H9 (cell line): ENCODE measurements at regions not wholly inside any gene's neighbourhood (a gene's known extent, or its start where the extent isn't known, plus 50 kb on each side); places are given as distances from the start of the nearest gene placed in this dataset.

Experiments
- DNase-seq: peaks from one replicate; pipeline ENCODE4 v3.0.0-alpha.2; 2017
- H2AFZ ChIP-seq: one replicate; pipeline ENCODE4 v1.6.1; 2013; ENCODE audit warnings: mild to moderate bottlenecking, low read length, control low read depth, moderate library complexity
- H2AK5ac ChIP-seq: 2 replicates; pipeline ENCODE4 v1.6.1; 2013; ENCODE audit warnings: low read length, control low read depth, mixed read lengths; ENCODE audit not compliant: insufficient read length
- H2BK120ac ChIP-seq: one replicate; pipeline ENCODE4 v1.6.1; 2013; ENCODE audit warnings: low read depth, mild to moderate bottlenecking, low read length, control low read depth, inconsistent platforms; ENCODE audit not compliant: poor library complexity, severe bottlenecking
- H2BK12ac ChIP-seq: 2 replicates; pipeline ENCODE4 v1.6.1; 2013; ENCODE audit warnings: low read length, control low read depth, mixed read lengths, low read depth; ENCODE audit not compliant: insufficient read length
- H2BK15ac ChIP-seq: 2 replicates; pipeline ENCODE4 v1.6.1; 2013; ENCODE audit warnings: low read depth, low read length, control low read depth
- H2BK20ac ChIP-seq: one replicate; pipeline ENCODE4 v1.6.1; 2013; ENCODE audit warnings: low read depth, mild to moderate bottlenecking, low read length, control low read depth, inconsistent platforms; ENCODE audit not compliant: poor library complexity, severe bottlenecking
- H2BK5ac ChIP-seq: 2 replicates; pipeline ENCODE4 v1.6.1; 2013; ENCODE audit warnings: low read length, control low read depth, mixed read lengths; ENCODE audit not compliant: insufficient read length
- H3K14ac ChIP-seq: 2 replicates; pipeline ENCODE4 v1.6.1; 2013; ENCODE audit warnings: low read length, control low read depth; ENCODE audit not compliant: insufficient read depth
- H3K18ac ChIP-seq: 2 replicates; pipeline ENCODE4 v1.6.1; 2013; ENCODE audit warnings: low read depth, mild to moderate bottlenecking, mixed read lengths, low read length, control low read depth; ENCODE audit not compliant: insufficient read length
- H3K23ac ChIP-seq: 2 replicates; pipeline ENCODE4 v1.6.1; 2013; ENCODE audit warnings: low read length, control low read depth, mixed read lengths, low read depth; ENCODE audit not compliant: insufficient read length
- H3K23me2 ChIP-seq: 2 replicates; pipeline ENCODE4 v1.6.1; 2013; ENCODE audit warnings: low read depth, mild to moderate bottlenecking, mixed read lengths, low read length, control low read depth; ENCODE audit not compliant: insufficient read length, poor library complexity, severe bottlenecking
- H3K27ac ChIP-seq: 2 replicates; pipeline ENCODE4 v1.5.1; 2013; ENCODE audit warnings: low read length, control low read depth, mixed read lengths, low read depth; ENCODE audit not compliant: insufficient read length
- H3K27me3 ChIP-seq: 2 replicates; pipeline ENCODE4 v1.6.1; 2013; ENCODE audit warnings: low read length, control low read depth, inconsistent platforms; ENCODE audit not compliant: insufficient read depth
- H3K4ac ChIP-seq: 2 replicates; pipeline ENCODE4 v1.6.1; 2013; ENCODE audit warnings: low read depth, mild to moderate bottlenecking, control low read depth, inconsistent platforms, low read length, moderate library complexity
- H3K4me1 ChIP-seq: 2 replicates; pipeline ENCODE4 v1.6.1; 2013; ENCODE audit warnings: low read length, control low read depth, inconsistent platforms; ENCODE audit not compliant: insufficient read depth
- H3K4me2 ChIP-seq: 2 replicates; pipeline ENCODE4 v1.6.1; 2013; ENCODE audit warnings: low read length, control low read depth, mixed read lengths; ENCODE audit not compliant: insufficient read length, insufficient read depth
- H3K56ac ChIP-seq: 2 replicates; pipeline ENCODE4 v1.6.1; 2013; ENCODE audit warnings: low read depth, mild to moderate bottlenecking, mixed read lengths, low read length, control low read depth; ENCODE audit not compliant: insufficient read length
- H3K79me1 ChIP-seq: 2 replicates; pipeline ENCODE4 v1.6.1; 2013; ENCODE audit warnings: low read depth, mild to moderate bottlenecking, moderate library complexity, low read length, control low read depth, inconsistent platforms; ENCODE audit not compliant: insufficient read depth, poor library complexity, severe bottlenecking
- H3K79me2 ChIP-seq: 2 replicates; pipeline ENCODE4 v1.6.1; 2013; ENCODE audit warnings: low read length, control low read depth, inconsistent platforms; ENCODE audit not compliant: insufficient read depth
- H3K9ac ChIP-seq: 2 replicates; pipeline ENCODE4 v1.6.1; 2013; ENCODE audit warnings: low read length, control low read depth, mixed read lengths; ENCODE audit not compliant: insufficient read length; ENCODE audit errors: extremely low read depth
- H3K9me3 ChIP-seq: one replicate; pipeline ENCODE4 v1.6.1; 2013; ENCODE audit warnings: low read depth, low read length, inconsistent platforms; ENCODE audit not compliant: control insufficient read depth
- H3T11ph ChIP-seq: one replicate; pipeline ENCODE4 v1.6.1; 2013; ENCODE audit warnings: mild to moderate bottlenecking, low read length, control low read depth, inconsistent platforms
- H4K20me1 ChIP-seq: one replicate; pipeline ENCODE4 v1.6.1; 2013; ENCODE audit not compliant: control insufficient read depth, insufficient read length, insufficient read depth
- H4K5ac ChIP-seq: 2 replicates; pipeline ENCODE4 v1.6.1; 2013; ENCODE audit warnings: low read depth, mild to moderate bottlenecking, mixed read lengths, low read length, control low read depth; ENCODE audit not compliant: insufficient read length
- H4K8ac ChIP-seq: replicated peaks from 2 replicates; pipeline ENCODE4 v1.6.1; 2013; ENCODE audit warnings: low read length, control low read depth, mixed read lengths, low read depth; ENCODE audit not compliant: insufficient read length
- H4K91ac ChIP-seq: 2 replicates; pipeline ENCODE4 v1.6.1; 2013; ENCODE audit warnings: low read depth, mild to moderate bottlenecking, moderate library complexity, mixed read lengths, low read length, control low read depth; ENCODE audit not compliant: insufficient read length
- H3K27ac Mint-ChIP-seq, 3 experiments: 2 replicates in 2 of 3; 3 replicates in 1 of 3; pipeline ENCODE4 v1.8.0; 2020 to 2021; ENCODE audit warnings: mixed read lengths in 3 of 3, mild to moderate bottlenecking in 1 of 3, moderate library complexity in 1 of 3
- H3K27me3 Mint-ChIP-seq: 2 replicates; pipeline ENCODE4 v1.8.0; 2021; ENCODE audit warnings: low read depth, mild to moderate bottlenecking, moderate library complexity, mixed read lengths
- H3K36me3 Mint-ChIP-seq, 3 experiments: 2 replicates in 2 of 3; 3 replicates in 1 of 3; pipeline ENCODE4 v1.8.0; 2020 to 2021; ENCODE audit warnings: low read depth in 3 of 3, mixed read lengths in 3 of 3; ENCODE audit not compliant: insufficient read depth in 1 of 3
- H3K4me1 Mint-ChIP-seq, 2 experiments: 2 replicates each; pipeline ENCODE4 v1.8.0; 2020; ENCODE audit warnings: mixed read lengths in 2 of 2
- H3K4me3 Mint-ChIP-seq, 2 experiments: 2 replicates in 1 of 2; 3 replicates in 1 of 2; pipeline ENCODE4 v1.8.0; 2020 to 2021; ENCODE audit warnings: mild to moderate bottlenecking in 2 of 2, mixed read lengths in 2 of 2, moderate library complexity in 1 of 2
- H3K9me3 Mint-ChIP-seq, 2 experiments: 2 replicates in 1 of 2; 3 replicates in 1 of 2; pipeline ENCODE4 v1.8.0; 2020; ENCODE audit warnings: mild to moderate bottlenecking in 2 of 2, mixed read lengths in 2 of 2, moderate library complexity in 1 of 2
- WGBS: extraction: QIAGEN DNeasy Blood & Tissue Kit; methylation state at CpG from one replicate; pipeline ENCODE4 v1.1.7; 2013; ENCODE audit warnings: missing lambda C conversion rate, low lambda C conversion rate, mixed read lengths; ENCODE audit not compliant: insufficient read length; ENCODE audit errors: extremely low coverage; 5-methylcytosine and 5-hydroxymethylcytosine counted together
- TF ChIP-seq, protein P1 (sequence below): fragments of 200-600 bp; sonication (generic); conservative IDR thresholded peaks from 3 replicates; pipeline ENCODE4 v1.8.0; 2021; ENCODE audit warnings: antibody characterized with exemption, mild to moderate bottlenecking

- peaks cover 1% of the 10 kb centered on the region; the same call in 1 of the 2 replicates for H3K27me3 Mint-ChIP-seq
- Histone ChIP-seq H3K9ac (no peak overlapping the region), H3K4me2 (no peak overlapping the region), H3K27ac (no peak overlapping the region), H2AFZ (no peak overlapping the region), H3K79me2 (no peaks in the 10 kb centered on the region), H4K5ac (no peak overlapping the region), H3K14ac (no peak overlapping the region), H3K4ac (no peak overlapping the region), H2BK5ac (no peak overlapping the region), H3K23me2 (no peaks in the 10 kb centered on the region), H4K91ac (no peak overlapping the region), H3K4me1 (no peaks in the 10 kb centered on the region), H4K20me1 (no peaks in the 10 kb centered on the region), H3K79me1 (no peaks in the 10 kb centered on the region), H3K9me3 (no peaks in the 10 kb centered on the region), H4K8ac (no peak overlapping the region), H3K18ac (no peak overlapping the region), H2AK5ac (no peak overlapping the region), H3K23ac (no peak overlapping the region), H3K56ac (no peak overlapping the region), H3T11ph (no peak overlapping the region), H3K27me3 (no peaks in the 10 kb centered on the region), H2BK120ac (no peak overlapping the region), H2BK15ac (no peak overlapping the region), H2BK12ac (no peak overlapping the region), H2BK20ac (no peak overlapping the region)
- H3K9me3 Mint-ChIP-seq = peaks cover 7 to 14% of the 10 kb centered on the region in 2 experiments; a peak in 3 of 5 replicates
- H3K36me3 Mint-ChIP-seq = peaks cover 0 to 5% (median 2%) of the 10 kb centered on the region in 3 experiments; a peak in 2 of 7 replicates
- no peak for DNase-seq
- H3K4me3 Mint-ChIP-seq = no peak overlapping the region
- no peak overlapping the region for H3K27ac Mint-ChIP-seq
- TF ChIP-seq, protein P1, sequence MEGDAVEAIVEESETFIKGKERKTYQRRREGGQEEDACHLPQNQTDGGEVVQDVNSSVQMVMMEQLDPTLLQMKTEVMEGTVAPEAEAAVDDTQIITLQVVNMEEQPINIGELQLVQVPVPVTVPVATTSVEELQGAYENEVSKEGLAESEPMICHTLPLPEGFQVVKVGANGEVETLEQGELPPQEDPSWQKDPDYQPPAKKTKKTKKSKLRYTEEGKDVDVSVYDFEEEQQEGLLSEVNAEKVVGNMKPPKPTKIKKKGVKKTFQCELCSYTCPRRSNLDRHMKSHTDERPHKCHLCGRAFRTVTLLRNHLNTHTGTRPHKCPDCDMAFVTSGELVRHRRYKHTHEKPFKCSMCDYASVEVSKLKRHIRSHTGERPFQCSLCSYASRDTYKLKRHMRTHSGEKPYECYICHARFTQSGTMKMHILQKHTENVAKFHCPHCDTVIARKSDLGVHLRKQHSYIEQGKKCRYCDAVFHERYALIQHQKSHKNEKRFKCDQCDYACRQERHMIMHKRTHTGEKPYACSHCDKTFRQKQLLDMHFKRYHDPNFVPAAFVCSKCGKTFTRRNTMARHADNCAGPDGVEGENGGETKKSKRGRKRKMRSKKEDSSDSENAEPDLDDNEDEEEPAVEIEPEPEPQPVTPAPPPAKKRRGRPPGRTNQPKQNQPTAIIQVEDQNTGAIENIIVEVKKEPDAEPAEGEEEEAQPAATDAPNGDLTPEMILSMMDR = no peak
- no CpG with 5 or more reads among the region's 2 CpGs for WGBS
- no peaks in the 10 kb centered on the region for H3K4me1 Mint-ChIP-seq
Measured at GRCh38 chr10:36067748-36068147, 425.7 kb upstream of the FZD8 start.
